Progenitor cell of endocrine pancreas (in vitro differentiated cells): ENCODE measurements at regions not wholly inside any gene's neighbourhood (a gene's known extent, or its start where the extent isn't known, plus 50 kb on each side); places are given as distances from the start of the nearest gene placed in this dataset.

Experiments
- DNase-seq: peaks from one replicate; pipeline ENCODE4 v3.0.0; 2021; ENCODE audit warnings: low spot score; ENCODE audit not compliant: unreplicated experiment
- H3K27ac Mint-ChIP-seq: 2 replicates; pipeline ENCODE4 v1.8.0; 2021; ENCODE audit warnings: mild to moderate bottlenecking, moderate library complexity, mixed read lengths
- H3K27me3 Mint-ChIP-seq: 2 replicates; pipeline ENCODE4 v1.8.0; 2021; ENCODE audit warnings: mixed read lengths
- H3K36me3 Mint-ChIP-seq: 2 replicates; pipeline ENCODE4 v1.8.0; 2022; ENCODE audit warnings: mixed read lengths; ENCODE audit not compliant: insufficient read depth
- H3K4me1 Mint-ChIP-seq: 2 replicates; pipeline ENCODE4 v1.8.0; 2021; ENCODE audit warnings: low read depth, mixed read lengths
- H3K4me3 Mint-ChIP-seq: 2 replicates; pipeline ENCODE4 v1.8.0; 2021; ENCODE audit warnings: low read depth, mild to moderate bottlenecking, moderate library complexity, mixed read lengths
- H3K9me3 Mint-ChIP-seq: 2 replicates; pipeline ENCODE4 v1.8.0; 2021; ENCODE audit warnings: low read depth, mixed read lengths
- CTCF ChIP-seq: fragments of 200-600 bp; sonication (generic); IDR thresholded peaks from one replicate; pipeline ENCODE4 v1.5.0; 2021; ENCODE audit warnings: antibody characterized with exemption, mild to moderate bottlenecking; ENCODE audit not compliant: unreplicated experiment

- Mint-ChIP-seq H3K36me3 (no peaks in the 10 kb centered on the region), H3K4me3 (no peak overlapping the region), H3K9me3 (no peaks in the 10 kb centered on the region), H3K27me3 (no peaks in the 10 kb centered on the region), H3K4me1 (peaks cover 3% of the 10 kb centered on the region), H3K27ac (peak overlapping the region; percentile 79)
- no peak for TF ChIP-seq CTCF
- DNase-seq = no peak
These were observed 80.4 kb upstream of the FSHB start for GRCh38 chr11:30150425-30150824.

GRCh38 chr11:30153008-30153407, 77.8 kb upstream of the FSHB start:
- H3K4me3 Mint-ChIP-seq = no peak overlapping the region
- no peaks in the 10 kb centered on the region for H3K27me3 Mint-ChIP-seq
- H3K36me3 Mint-ChIP-seq = no peaks in the 10 kb centered on the region
- no peaks in the 10 kb centered on the region for H3K9me3 Mint-ChIP-seq
- DNase-seq = no peak
- H3K4me1 Mint-ChIP-seq = peaks cover 3% of the 10 kb centered on the region
- no peak for TF ChIP-seq CTCF
- H3K27ac Mint-ChIP-seq = no peak overlapping the region

- H3K4me1 Mint-ChIP-seq = peaks cover under 1% of the 10 kb centered on the region
- H3K36me3 Mint-ChIP-seq = no peaks in the 10 kb centered on the region
- DNase-seq = no peak
These were observed 75.4 kb upstream of the FSHB start for GRCh38 chr11:30155428-30155827.

GRCh38 chr11:30159546-30159945, 71.3 kb upstream of the FSHB start:
- Mint-ChIP-seq H3K9me3 (peaks cover 4% of the 10 kb centered on the region), H3K4me3 (no peak overlapping the region), H3K27ac (no peak overlapping the region), H3K36me3 (no peaks in the 10 kb centered on the region), H3K27me3 (peaks cover 12% of the 10 kb centered on the region), H3K4me1 (no peaks in the 10 kb centered on the region)
- DNase-seq = no peak
- TF ChIP-seq CTCF = no peak

More at GRCh38 chr11:30155428-30155827, 75.4 kb upstream of the FSHB start:
- H3K9me3 Mint-ChIP-seq = no peaks in the 10 kb centered on the region
- no peak overlapping the region for H3K27ac Mint-ChIP-seq
- no peak overlapping the region for H3K4me3 Mint-ChIP-seq
- no peak for TF ChIP-seq CTCF
- H3K27me3 Mint-ChIP-seq = peaks cover 12% of the 10 kb centered on the region

- no peaks in the 10 kb centered on the region for H3K27me3 Mint-ChIP-seq
- no peak for TF ChIP-seq CTCF
- no peak for DNase-seq
- peaks cover 4% of the 10 kb centered on the region for H3K9me3 Mint-ChIP-seq
- H3K4me1 Mint-ChIP-seq = no peaks in the 10 kb centered on the region
- no peak overlapping the region for H3K27ac Mint-ChIP-seq
- no peaks in the 10 kb centered on the region for H3K36me3 Mint-ChIP-seq
- no peak overlapping the region for H3K4me3 Mint-ChIP-seq
These were observed 65.2 kb upstream of the FSHB start for GRCh38 chr11:30165652-30166051.
